ENCODE measurements at regions not wholly inside any gene's neighbourhood (a gene's known extent, or its start where the extent isn't known, plus 50 kb on each side); places are given as distances from the start of the nearest gene placed in this dataset.

- DNase-seq: no peak
These were observed 288.3 kb upstream of the TNRC6C start for GRCh38 chr17:77670173-77670572.

DNA sequence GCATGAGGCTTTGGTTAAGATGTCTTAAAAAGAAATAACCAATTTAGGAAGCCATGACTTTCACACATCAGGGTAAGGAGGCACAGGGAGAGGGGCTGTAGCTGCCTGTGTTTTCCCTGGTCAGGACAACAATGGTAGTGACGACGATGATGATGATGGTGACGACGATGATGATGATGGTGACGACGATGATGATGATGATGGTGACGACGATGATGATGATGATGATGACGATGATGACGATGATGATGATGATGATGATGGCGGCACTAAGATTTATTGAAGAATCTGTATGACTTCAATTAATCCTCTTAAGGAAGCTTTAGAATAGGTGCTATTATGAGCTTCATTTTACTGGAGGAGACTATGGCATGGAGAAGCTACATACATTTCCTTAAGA lies 284.1 kb upstream of the TNRC6C start:
- DNase-seq: no peak

GRCh38 chr17:77675411-77675810 lies 283.1 kb upstream of the TNRC6C start:
- DNase-seq: no peak

DNA sequence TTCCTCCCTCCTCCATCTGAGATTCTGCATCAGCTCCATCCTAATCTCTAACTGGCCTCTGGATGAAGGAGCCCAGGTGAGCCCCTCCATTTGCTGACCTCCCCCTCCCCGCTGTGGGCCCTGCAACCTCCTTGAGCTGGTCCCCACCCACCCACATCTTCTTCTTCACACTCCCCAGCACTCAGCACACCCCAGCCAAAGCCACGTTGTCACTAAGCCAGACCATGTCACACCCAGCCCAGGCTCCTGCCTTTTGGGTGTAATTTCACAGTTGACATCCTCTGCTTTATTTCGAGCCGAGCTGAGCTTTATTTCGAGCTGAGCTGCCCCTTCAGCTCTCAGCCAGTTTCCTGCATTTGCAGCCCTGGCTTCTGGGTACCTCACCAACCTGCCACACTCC lies 282.7 kb upstream of the TNRC6C start:
- DNase-seq: no peak

- DNase-seq: no peak
These were observed 282.3 kb upstream of the TNRC6C start for GRCh38 chr17:77676237-77676661.

- no peak for DNase-seq
These were observed 281.3 kb upstream of the TNRC6C start for GRCh38 chr17:77677211-77677610.

GRCh38 chr17:77677630-77678029 lies 280.9 kb upstream of the TNRC6C start:
- DNase-seq: no peak

GRCh38 chr17:77679589-77679988 lies 278.9 kb upstream of the TNRC6C start:
- no peak for DNase-seq

GRCh38 chr17:77681861-77682260 lies 276.6 kb upstream of the TNRC6C start:
- DNase-seq: no peak

GRCh38 chr17:77684803-77685798 lies 273.4 kb upstream of the TNRC6C start:
- DNase-seq: no peak

DNA sequence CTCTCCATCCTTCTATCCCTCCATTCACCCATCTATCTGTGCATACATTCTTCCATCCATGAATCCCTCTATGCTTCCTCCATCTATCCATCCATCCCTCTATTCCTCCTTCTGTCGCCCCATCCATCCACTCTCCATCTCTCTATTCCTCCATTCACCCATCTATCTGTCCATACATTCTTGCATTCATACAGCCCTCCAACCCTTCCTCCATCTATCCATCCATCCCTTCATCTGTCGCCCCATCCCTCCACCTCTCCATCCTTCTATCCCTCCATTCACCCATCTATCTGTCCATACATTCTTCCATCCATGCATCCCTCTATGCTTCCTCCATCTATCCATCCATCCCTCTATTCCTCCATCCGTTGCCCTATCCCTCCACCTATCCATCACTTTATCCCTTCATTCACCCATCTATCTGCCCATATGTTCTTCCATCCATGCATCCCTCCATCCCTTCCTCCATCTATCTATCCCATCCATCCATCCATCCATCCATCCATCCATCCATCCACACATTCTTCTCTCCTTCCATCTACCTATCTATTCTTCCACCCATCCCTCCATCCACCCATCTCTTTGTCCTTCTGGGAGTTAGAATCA lies 272.5 kb upstream of the TNRC6C start:
- no peak for DNase-seq

- no peak for DNase-seq
These were observed 271.6 kb upstream of the TNRC6C start for GRCh38 chr17:77686903-77687302.

- no peak for DNase-seq
These were observed 271.1 kb upstream of the TNRC6C start for GRCh38 chr17:77687417-77687816.

GRCh38 chr17:77687921-77688320 lies 270.6 kb upstream of the TNRC6C start:
- no peak for DNase-seq

GRCh38 chr17:77688369-77688768 lies 270.1 kb upstream of the TNRC6C start:
- no peak for DNase-seq

DNA sequence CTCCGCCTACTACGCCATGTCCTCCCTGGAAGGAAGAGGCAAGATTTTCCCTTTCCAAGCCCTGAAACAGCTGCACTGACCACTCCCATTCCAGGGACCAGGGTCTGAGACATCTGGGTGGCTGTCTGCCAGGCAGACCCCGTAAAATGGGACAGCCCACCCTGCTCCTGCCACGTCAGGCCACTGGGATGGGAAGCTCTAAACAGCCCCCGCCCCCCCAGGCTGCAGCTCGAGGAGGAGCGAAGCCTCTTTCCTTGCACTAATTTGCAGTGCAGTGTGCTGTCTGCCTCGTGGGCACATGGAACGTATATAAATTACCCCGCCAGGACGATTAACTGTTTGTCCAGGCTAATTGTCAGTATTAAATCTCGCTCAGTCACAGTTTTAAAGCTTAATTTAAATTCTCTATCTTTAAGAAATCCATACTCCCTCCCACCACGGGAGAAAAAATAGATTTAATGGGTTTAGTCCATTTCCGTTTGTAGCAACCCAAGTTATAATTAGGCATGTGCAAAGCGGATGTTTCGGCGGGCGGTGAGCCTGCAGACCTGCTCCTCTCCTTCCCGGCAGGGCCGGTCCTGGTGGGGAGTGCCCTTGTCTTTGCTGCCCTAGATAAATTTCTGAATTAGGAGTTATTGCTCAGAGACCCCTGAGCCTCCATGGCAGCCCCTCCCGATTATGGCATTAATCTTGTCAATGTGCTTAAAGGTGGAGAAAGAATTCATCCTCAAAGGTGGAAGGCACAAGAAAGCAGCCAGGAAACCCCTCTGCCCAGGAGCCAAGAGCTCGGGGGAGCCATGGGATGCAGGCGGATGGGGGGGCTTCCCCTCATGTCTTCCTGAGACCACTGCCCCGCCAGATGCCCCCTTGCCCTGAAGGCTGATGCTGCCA lies 268.0 kb upstream of the TNRC6C start:
- DNase-seq: no peak

DNA sequence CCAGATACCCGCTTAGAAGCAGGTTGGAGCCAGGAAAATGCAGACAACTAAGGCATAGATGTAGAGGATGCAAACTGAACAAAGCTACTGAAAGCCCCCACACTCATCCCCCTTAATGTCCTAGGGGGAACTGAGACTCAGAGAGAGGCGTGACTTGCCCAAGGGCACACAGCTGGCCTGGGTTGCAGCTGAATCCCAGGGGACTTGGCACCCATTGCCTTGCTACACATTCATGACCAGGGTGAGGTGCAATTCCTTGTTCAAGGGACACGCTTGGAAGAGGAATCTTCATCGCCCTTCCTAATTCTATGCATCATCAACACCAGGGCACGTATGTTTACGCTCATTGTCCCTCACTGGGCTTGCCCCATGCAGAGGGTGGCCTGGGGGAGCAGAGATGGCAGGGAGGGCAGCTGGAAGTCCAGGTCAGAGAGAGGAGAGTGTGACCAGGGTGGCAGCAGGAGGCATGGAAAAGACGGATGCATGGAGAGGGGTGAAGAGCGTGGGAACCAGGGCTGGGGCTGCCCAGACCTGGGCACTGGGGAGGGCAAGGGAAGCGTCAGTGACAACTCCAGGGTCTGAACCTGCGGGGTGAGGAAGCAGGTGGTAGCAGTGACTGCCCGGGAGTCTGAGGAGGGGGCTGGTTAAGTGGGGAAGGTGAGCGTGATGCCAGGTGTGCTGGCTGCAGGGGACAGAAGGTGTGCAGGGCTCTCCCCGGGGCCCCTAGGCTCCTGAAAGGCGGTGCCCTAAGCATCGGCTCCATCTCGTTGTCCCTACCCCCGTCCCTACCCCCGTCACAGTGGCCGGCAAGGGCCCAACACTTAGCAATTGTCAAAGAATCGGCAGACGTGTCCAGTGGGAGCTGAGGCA lies 267.1 kb upstream of the TNRC6C start:
- DNase-seq: no peak

DNA sequence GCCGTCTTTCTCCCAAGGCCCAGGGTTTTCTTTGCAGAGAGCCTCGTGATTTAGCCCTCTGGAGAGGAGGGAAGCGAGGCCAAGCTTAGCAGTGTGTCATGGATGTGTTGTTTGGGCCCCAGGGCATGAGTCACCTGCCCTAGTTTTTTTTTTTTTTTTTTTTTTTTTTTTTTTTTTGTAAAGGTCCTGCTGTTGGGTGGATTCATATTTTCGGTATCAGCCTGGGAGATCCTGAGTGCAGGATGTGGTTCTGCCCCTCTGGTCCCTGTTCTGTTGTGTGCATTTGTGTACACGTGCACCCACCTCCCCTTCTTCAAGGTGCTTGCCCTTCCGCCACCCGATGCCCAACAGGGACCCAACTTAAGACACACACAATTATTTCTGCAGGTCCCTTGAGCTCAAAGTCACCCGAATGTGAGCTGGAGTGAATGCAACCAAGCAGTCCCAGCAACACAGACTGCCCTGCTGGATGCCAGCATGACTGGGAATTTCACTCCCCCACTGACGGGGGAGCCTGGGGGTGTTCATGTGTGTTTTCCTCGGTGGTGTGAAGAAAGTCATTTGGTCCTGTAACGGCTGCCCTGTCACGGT lies 265.8 kb upstream of the TNRC6C start:
- DNase-seq: no peak

GRCh38 chr17:77693301-77693700 lies 265.2 kb upstream of the TNRC6C start:
- DNase-seq: no peak

GRCh38 chr17:77693776-77694175 lies 264.7 kb upstream of the TNRC6C start:
- no peak for DNase-seq
